Renal cortex interstitium (tissue), 11 donors: ENCODE measurements at regions not wholly inside any gene's neighbourhood (a gene's known extent, or its start where the extent isn't known, plus 50 kb on each side); places are given as distances from the start of the nearest gene placed in this dataset.
"Not testable (repeated sequence)": the region's sequence is repeated elsewhere in the genome, so short reads cannot be mapped to it uniquely, and the experiment has no call there.

Source experiments
- DNase-seq, 11 donors: peaks; one replicate each; pipeline ENCODE4 v3.0.0-alpha.2; 2013; ENCODE audit warnings: low read depth in 9 of 11, low spot score in 4 of 11; ENCODE audit errors: extremely low read depth in 1 of 11

DNA sequence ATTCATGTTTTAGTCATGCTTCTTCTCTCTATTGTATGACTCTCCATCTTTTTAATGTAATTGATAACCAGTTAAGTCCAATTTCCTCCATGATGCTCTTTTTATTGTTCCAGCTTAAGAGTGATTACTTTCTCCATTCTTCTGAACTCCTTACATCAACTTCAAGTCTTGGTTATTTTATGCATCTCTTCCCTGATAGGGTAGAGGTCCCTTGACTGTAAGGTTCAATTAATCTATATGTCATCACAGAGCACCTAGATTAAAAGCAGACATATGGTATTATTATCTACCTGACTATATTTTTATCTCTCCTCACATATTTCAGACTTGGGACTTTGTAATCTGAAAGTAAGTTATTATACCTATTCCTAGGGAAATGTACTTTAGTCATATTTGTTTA, 853.1 kb downstream of the REEP3 start:
- DNase-seq, result no peak

DNA sequence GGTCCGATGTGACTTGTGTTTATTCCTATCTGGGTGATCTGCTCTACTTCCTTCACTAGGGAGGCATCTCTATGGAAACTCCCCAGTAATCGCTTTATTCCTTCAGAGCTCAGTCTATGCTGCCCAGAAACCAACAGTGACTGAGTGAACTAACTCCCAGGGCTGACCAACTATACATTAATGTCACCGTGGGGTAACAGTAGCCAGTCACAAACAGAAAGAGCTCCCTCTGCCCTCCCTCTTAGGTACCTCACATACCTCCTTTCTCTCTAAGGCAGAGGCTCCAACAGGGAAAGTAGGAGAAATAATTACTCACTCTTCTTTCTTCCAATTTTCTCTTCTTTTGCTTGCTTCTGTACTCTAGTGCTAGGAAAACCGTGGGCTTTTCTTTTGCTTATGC, 855.0 kb downstream of the REEP3 start:
- no peak for DNase-seq

DNA sequence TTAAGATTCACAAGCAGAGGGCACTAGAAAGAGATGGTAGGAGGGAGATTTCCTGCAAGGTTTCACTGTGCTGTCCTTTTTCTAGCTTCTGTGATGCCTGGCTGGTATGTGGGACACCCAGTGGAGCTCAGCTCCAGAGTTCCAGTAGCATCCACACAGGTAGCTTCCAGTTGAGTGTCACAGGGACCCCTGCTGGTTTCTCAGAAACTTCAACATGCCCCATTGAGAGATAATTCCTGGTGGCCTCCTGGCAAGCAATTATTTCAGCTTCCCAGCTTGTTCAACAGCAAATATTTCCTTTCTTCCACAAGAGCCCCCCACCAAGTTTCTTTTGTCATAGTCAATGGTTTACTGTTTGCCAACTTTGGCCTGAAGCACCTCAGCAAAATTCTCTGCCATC, 858.7 kb downstream of the REEP3 start:
- no peak for DNase-seq

GRCh38 chr10:64385355-64385754, 864.2 kb downstream of the REEP3 start:
- no peak for DNase-seq

DNA sequence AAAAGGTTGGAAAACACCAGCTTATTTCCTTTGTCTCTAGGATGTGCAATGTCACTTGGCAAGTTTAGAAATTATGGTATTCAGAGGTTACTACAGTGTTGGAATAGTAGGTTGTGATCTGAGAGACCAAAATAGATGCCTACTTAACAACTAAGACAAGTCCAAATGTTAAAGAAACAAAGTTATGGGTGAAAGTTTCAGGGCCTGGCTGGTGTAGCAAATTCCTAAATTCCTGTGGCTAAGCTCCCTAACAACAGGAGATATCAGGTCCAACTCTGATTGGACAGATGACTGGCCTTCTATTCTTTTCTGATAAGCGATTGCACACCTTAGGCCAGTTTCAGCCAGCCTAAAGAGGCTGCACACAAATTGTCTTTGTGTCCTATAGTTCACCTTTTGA, 873.5 kb downstream of the REEP3 start:
- no peak for DNase-seq

- peak in 5 of 11 donors; percentile 2 to 18 (median 7) for DNase-seq
Measured at GRCh38 chr10:64396105-64396708, 875.0 kb downstream of the REEP3 start.

- DNase-seq, result no peak
Measured at GRCh38 chr10:64397125-64397524, 875.9 kb downstream of the REEP3 start.

DNA sequence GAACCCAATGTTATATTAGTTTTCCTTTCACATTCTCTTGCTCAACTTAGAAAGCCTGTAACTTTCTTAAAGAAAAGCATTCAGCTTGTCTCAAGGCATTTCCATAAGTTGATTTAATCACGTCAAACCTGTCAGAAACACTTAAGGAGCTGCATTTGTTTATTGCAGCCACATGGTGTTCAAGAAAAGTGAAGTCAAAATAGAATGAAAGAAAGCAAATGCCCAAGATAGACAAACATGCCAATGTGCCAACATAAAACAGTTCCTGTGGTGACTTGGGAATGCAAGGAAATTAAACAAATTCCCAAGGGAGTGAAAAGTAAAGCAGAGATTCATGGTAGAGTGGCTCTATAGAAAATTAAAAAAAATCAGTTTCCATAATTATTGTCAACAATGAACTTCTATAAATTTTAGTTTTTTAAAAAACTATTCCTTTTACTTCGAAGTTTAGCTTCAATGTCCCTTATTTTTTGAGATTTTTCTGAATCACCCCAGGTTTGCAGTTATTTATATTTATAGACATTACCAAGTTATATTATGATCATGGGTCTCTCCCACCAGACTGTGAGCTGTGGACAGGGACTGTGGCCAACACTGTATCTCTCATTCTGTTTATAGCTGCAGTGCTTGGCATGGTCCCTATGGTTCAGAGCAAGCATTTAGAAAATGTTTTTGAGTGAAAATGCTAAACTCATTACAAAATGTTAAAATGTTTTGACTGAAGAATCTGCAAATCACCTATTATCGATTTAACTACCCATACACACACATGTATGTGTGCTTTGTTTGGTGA, 887.4 kb downstream of the REEP3 start:
- DNase-seq, result no peak

- no peak for DNase-seq
Measured at GRCh38 chr10:64409349-64409748, 888.1 kb downstream of the REEP3 start.

GRCh38 chr10:64416011-64416410, 894.8 kb downstream of the REEP3 start:
- DNase-seq, result no peak

DNA sequence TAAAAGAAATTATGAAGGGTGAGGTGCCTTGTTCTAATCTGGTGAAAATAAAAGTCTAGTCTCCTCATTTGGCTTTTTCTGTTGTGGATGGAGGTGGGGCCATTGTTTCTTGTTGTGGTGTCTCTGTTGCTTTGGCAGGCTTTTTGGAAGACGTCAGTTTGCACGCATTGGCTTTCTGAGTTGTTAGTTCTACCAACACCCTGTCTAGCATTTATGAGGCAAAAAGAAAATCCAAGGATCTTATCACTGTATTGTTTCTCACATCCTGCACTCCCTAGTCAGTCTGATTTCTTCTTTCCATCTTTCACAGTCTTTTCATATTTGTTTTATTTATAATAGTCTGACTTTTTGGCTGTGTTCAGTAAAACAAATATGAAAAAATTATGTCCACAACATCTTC, 898.3 kb downstream of the REEP3 start:
- no peak for DNase-seq

GRCh38 chr10:64426745-64427144, 905.5 kb downstream of the REEP3 start:
- no peak for DNase-seq

DNA sequence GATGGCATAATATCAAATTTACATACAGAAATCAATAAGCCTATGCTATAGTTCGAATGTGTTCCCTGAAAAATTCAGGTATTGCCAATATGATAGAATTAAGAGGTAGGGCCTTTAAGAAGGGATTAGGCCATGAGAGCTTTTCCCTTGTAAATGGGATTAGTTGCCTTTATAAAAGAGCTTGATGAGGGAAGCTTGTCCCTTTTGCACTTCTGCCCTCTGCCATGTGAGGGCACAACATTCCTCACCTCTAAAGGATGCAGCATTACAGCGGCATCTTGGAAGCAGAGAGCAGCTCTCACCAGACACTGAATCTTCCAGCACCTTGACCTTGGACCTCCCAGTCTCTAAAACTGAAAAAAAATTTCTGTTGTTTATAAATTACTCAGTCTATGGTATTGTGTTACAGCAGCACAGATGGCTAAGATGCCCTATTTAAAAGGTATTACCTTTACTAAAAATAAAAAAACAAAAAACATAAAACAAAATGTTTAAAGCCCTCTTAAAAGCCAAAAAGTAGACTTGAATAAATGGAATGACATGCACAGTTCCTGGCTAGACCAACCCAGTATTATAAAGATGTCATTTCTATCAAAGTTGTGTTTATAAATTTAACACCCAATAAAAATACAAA, 909.6 kb downstream of the REEP3 start:
- DNase-seq, result peak in 6 of 11 donors; percentile 2 to 8 (median 4)

GRCh38 chr10:64441872-64442271, 920.7 kb downstream of the REEP3 start:
- DNase-seq, result not testable (repeated sequence)

DNA sequence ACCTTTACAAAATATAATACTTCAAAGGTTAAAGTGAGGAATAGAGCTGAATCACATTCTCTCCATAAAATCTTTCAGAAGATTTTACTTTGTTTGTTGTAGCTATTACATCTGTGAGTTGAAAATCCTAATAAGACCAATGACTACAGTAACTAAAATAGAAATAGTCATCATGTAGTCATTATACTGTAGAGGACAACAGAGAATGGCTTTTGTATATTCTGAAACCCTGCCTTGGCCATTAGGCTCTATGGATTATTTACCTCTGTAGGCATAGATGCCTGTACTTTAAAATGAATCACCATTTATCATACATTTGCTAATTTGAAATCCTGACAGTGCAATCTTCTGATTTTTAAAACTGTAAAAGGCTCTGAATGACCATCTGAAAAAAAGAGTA, 923.0 kb downstream of the REEP3 start:
- no peak for DNase-seq

DNA sequence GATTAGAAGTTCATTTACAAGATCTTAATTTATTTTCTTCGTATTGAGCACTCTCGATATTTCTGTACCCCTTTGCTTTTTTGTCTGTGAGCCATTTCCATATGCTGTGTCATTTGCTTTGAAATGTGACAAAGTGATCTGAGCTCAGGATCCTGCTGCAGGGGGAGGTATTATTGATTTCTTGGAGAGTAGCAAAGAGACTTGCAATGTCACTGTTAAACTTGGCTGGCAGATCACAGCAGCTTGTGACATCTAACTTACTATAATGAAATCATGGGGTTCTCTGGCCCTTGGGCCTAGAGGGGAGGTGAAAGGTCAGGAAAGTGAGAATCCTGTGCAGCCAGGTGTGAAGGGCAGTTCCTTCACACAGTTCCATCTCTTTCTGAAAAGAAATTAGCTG, 923.4 kb downstream of the REEP3 start:
- no peak for DNase-seq

- no peak for DNase-seq
Measured at GRCh38 chr10:64449603-64450002, 928.4 kb downstream of the REEP3 start.

GRCh38 chr10:64450312-64450711, 929.1 kb downstream of the REEP3 start:
- DNase-seq, result no peak

GRCh38 chr10:64454962-64455361, 933.8 kb downstream of the REEP3 start:
- DNase-seq, result no peak

DNA sequence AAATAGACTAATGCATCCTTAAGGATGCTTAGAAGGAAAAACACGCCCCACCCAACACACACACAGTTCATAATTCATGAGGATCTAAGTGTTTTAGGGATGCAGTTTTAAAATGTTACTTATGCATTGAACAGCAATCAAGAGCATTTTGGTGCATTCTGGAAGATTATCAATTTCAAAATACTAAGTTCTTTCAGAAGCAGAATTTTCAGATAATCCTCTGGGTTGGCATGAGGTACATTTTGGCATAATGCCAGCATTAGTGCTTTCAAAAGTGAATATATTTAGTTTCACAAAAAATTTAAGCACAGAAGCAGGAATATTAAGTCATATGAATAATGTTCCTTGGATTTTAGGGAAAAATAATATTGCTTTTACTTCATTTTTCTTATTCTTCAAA, 937.1 kb downstream of the REEP3 start:
- DNase-seq, result no peak
